Mesenchymal stem cell (in vitro differentiated cells and primary cell): ENCODE measurements at regions not wholly inside any gene's neighbourhood (a gene's known extent, or its start where the extent isn't known, plus 50 kb on each side); places are given as distances from the start of the nearest gene placed in this dataset.

Experiments used
- DNase-seq: peaks from one replicate; pipeline ENCODE4 v3.0.0-alpha.2; 2013
- H2AFZ ChIP-seq: one replicate; pipeline ENCODE4 v1.6.1; 2013; ENCODE audit warnings: low read depth, mild to moderate bottlenecking, control low read depth, inconsistent platforms, low read length, moderate library complexity
- H2AK5ac ChIP-seq: 2 replicates; pipeline ENCODE4 v1.6.1; 2013; ENCODE audit warnings: low read length, moderate library complexity, mild to moderate bottlenecking, inconsistent platforms; ENCODE audit not compliant: severe bottlenecking
- H2BK120ac ChIP-seq: one replicate; pipeline ENCODE4 v1.6.1; 2013; ENCODE audit warnings: low read depth, mild to moderate bottlenecking, inconsistent platforms, low read length, moderate library complexity
- H2BK12ac ChIP-seq, 2 experiments: one replicate each; pipeline ENCODE4 v1.6.1; 2013; ENCODE audit warnings: inconsistent platforms in 2 of 2, low read length in 2 of 2, mild to moderate bottlenecking in 2 of 2, moderate library complexity in 2 of 2, control low read depth in 1 of 2
- H2BK15ac ChIP-seq: one replicate; pipeline ENCODE4 v1.6.1; 2013; ENCODE audit warnings: mild to moderate bottlenecking, low read depth, inconsistent platforms; ENCODE audit not compliant: poor library complexity, severe bottlenecking
- H2BK5ac ChIP-seq: 2 replicates; pipeline ENCODE4 v1.6.1; 2013; ENCODE audit warnings: low read depth, mild to moderate bottlenecking, low read length, control low read depth, inconsistent platforms; ENCODE audit not compliant: poor library complexity, severe bottlenecking
- H3K14ac ChIP-seq, 2 experiments: one replicate each; pipeline ENCODE4 v1.6.1; 2013; ENCODE audit warnings: inconsistent platforms in 2 of 2, low read length in 2 of 2, control low read depth in 1 of 2, mild to moderate bottlenecking in 1 of 2, moderate library complexity in 1 of 2
- H3K18ac ChIP-seq, 2 experiments: one replicate each; pipeline ENCODE4 v1.6.1; 2013; ENCODE audit warnings: inconsistent platforms in 2 of 2, low read length in 2 of 2, control low read depth in 1 of 2, low read depth in 1 of 2, mild to moderate bottlenecking in 1 of 2
- H3K23ac ChIP-seq, 2 experiments: one replicate each; pipeline ENCODE4 v1.6.1; 2013; ENCODE audit warnings: inconsistent platforms in 2 of 2, low read length in 2 of 2, mild to moderate bottlenecking in 2 of 2, moderate library complexity in 2 of 2, control low read depth in 1 of 2
- H3K27ac ChIP-seq: 2 replicates; pipeline ENCODE4 v1.5.1; 2013; ENCODE audit warnings: mild to moderate bottlenecking, moderate library complexity, low read length, control low read depth, inconsistent platforms; ENCODE audit not compliant: poor library complexity, severe bottlenecking
- H3K27me3 ChIP-seq, 2 experiments: 2 replicates each; pipeline versions ENCODE4 v1.6.1 to v1.7.0; 2013; ENCODE audit warnings: low read length in 2 of 2, mild to moderate bottlenecking in 2 of 2, moderate library complexity in 2 of 2, control low read depth in 1 of 2, inconsistent platforms in 1 of 2; ENCODE audit not compliant: control insufficient read depth in 1 of 2, insufficient read depth in 1 of 2
- H3K36me3 ChIP-seq, 2 experiments: 2 replicates each; pipeline versions ENCODE4 v1.6.1 to v1.7.0; 2013; ENCODE audit warnings: low read length in 2 of 2, control low read depth in 1 of 2, inconsistent platforms in 1 of 2, low read depth in 1 of 2, mild to moderate bottlenecking in 1 of 2; ENCODE audit not compliant: insufficient read depth in 2 of 2, control insufficient read depth in 1 of 2
- H3K4ac ChIP-seq, 2 experiments: one replicate each; pipeline ENCODE4 v1.6.1; 2013; ENCODE audit warnings: inconsistent platforms in 2 of 2, low read length in 2 of 2, mild to moderate bottlenecking in 2 of 2, moderate library complexity in 2 of 2, control low read depth in 1 of 2, low read depth in 1 of 2
- H3K4me1 ChIP-seq: 2 replicates; pipeline ENCODE4 v1.6.1; 2013; ENCODE audit warnings: low read depth, low read length, control low read depth; ENCODE audit not compliant: control insufficient read depth, insufficient read depth
- H3K4me2 ChIP-seq: 2 replicates; pipeline ENCODE4 v1.6.1; 2013; ENCODE audit warnings: low read length, mild to moderate bottlenecking, inconsistent platforms; ENCODE audit not compliant: poor library complexity, severe bottlenecking
- H3K4me3 ChIP-seq, 2 experiments: 2 replicates each; pipeline versions ENCODE4 v1.5.1 to v1.7.0; 2013; ENCODE audit warnings: low read length in 2 of 2, mild to moderate bottlenecking in 2 of 2, control low read depth in 1 of 2, low read depth in 1 of 2; ENCODE audit not compliant: insufficient read depth in 1 of 2
- H3K79me1 ChIP-seq: replicated peaks from 2 replicates; pipeline ENCODE4 v1.6.1; 2013; ENCODE audit warnings: mild to moderate bottlenecking, control low read depth, low read length, inconsistent platforms; ENCODE audit not compliant: poor library complexity, severe bottlenecking
- H3K9ac ChIP-seq: 2 replicates; pipeline ENCODE4 v1.7.0; 2013; ENCODE audit warnings: mild to moderate bottlenecking, low read length, moderate library complexity
- H3K9me3 ChIP-seq: 2 replicates; pipeline ENCODE4 v1.7.0; 2013; ENCODE audit warnings: mild to moderate bottlenecking, low read length; ENCODE audit not compliant: control insufficient read depth
- H4K8ac ChIP-seq: one replicate; pipeline ENCODE4 v1.6.1; 2013; ENCODE audit warnings: inconsistent platforms, mild to moderate bottlenecking, low read length, moderate library complexity
- H4K91ac ChIP-seq: one replicate; pipeline ENCODE4 v1.6.1; 2013; ENCODE audit warnings: mild to moderate bottlenecking, low read length, inconsistent platforms
- WGBS: methylation state at CpG from one replicate; pipeline ENCODE4 v1.1.7; 2013; ENCODE audit warnings: mixed read lengths; 5-methylcytosine and 5-hydroxymethylcytosine counted together

DNA sequence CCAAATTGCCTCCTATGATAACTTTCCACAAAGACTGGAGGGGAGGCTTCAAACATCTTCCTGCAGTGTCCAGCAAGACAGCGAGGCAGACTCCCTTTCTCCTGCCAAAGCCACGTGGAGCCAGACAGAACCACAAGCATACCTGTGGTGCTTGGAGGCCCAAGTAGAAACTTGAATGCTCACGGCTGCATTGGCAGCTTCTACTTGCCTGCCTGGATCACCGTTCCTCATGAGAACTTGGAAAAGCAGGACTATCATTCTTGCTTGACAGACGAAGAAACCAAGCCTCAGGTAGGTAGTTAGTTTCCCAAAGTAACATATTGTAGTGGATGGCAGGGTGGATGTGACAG, 216.3 kb upstream of the SFRP2 start:
- H2AK5ac ChIP-seq, result peak overlapping the region; percentile 20
- H2BK12ac ChIP-seq, result peak overlapping the region; percentile 69 to 96
- peak overlapping the region; percentile 99 for H4K91ac ChIP-seq
- peak overlapping the region; percentile 98 for H4K8ac ChIP-seq
- H3K4me2 ChIP-seq, result no peak overlapping the region
- H3K4me3 ChIP-seq, result peak overlapping the region in 1 of 2 experiments; percentile 63
- 30% methylated on average over 5 of the region's 5 CpGs for WGBS
- H2BK15ac ChIP-seq, result no peak overlapping the region
- no peak overlapping the region for H2BK5ac ChIP-seq
- peak overlapping the region in 1 of 2 experiments; percentile 90 for H3K23ac ChIP-seq
- H2AFZ ChIP-seq, result no peak overlapping the region
- no peaks in the 10 kb centered on the region for H3K36me3 ChIP-seq
- H3K27me3 ChIP-seq, result no peaks in the 10 kb centered on the region
- H3K9ac ChIP-seq, result peak overlapping the region; percentile 75
- H3K27ac ChIP-seq, result peak overlapping the region; percentile 59
- no peak for DNase-seq
- H2BK120ac ChIP-seq, result peak overlapping the region; percentile 98
- H3K9me3 ChIP-seq, result no peaks in the 10 kb centered on the region
- no peaks in the 10 kb centered on the region for H3K79me1 ChIP-seq
- peaks cover 6% of the 10 kb centered on the region for H3K4me1 ChIP-seq
- peak overlapping the region in 1 of 2 experiments; percentile 73 for H3K14ac ChIP-seq
- peak overlapping the region; percentile 95 to 100 for H3K4ac ChIP-seq
- peak overlapping the region; percentile 92 to 97 for H3K18ac ChIP-seq

DNA sequence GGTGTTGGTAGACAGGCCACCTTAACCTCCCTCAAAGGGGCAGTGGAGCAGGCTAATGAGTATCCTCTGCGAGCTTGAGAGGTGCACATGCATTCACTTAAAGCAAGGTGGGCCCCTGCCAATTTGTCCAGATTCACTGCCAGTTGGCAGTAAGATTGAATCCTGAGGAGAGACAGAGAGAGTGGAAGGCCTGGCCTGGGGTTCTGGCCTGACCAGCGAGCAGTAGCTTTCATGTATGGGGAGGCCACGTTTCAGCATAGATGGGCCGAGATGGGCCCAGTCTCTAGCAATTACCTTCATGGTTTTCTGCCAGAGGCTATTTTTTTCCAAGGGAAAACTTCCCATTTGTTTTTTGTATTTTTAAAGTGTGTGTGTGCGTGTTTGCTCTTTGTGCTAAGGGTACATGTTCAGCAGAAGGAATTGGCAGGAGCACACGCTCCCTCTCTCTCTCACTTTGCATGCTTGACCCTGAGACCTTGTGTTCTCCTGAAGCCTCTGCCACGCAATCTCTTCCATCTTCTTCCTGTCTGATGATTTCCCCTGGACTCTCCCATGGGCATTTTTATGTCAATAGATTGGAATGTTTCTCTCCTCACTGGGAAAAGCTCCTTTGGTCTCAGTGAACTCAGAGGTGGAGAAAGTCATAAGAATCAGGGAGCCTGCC, 215.8 kb upstream of the SFRP2 start:
- H2BK12ac ChIP-seq, result peak overlapping the region; percentile 60 to 99

DNA sequence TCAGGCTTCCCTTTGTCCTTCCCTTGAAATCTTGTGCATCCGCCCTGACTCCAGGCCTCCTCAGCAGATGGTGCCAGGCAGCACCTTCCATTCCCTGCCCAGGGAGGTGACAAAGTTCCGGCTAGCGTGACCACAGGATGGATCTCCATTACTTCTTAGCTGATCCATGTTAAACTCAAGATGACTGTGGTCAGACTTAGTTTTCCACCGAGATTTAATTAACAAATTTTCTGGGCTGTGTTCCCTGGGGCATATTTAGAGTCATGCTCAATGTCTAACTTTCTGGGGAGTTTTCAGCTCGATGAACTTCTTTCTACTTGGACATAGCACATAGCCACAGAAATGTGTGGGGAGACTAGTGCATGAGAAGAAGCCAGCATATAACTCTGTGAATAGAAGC, 215.1 kb upstream of the SFRP2 start:
- Histone ChIP-seq H3K9ac (peak overlapping the region; percentile 82), H3K36me3 (no peaks in the 10 kb centered on the region), H3K27ac (no peak overlapping the region), H2BK12ac (peak overlapping the region; percentile 60 to 100), H3K4ac (peak overlapping the region; percentile 50 to 100), H3K4me2 (no peak overlapping the region), H2AK5ac (peak overlapping the region; percentile 86), H3K18ac (peak overlapping the region; percentile 97 to 99), H3K27me3 (no peaks in the 10 kb centered on the region), H4K91ac (peak overlapping the region; percentile 81), H2BK15ac (no peak overlapping the region), H2AFZ (no peak overlapping the region), H3K9me3 (no peaks in the 10 kb centered on the region), H2BK120ac (peak overlapping the region; percentile 69), H3K79me1 (no peaks in the 10 kb centered on the region), H4K8ac (peak overlapping the region; percentile 89), H2BK5ac (no peak overlapping the region), H3K4me1 (peaks cover 6% of the 10 kb centered on the region), H3K23ac (no peak overlapping the region), H3K4me3 (no peak overlapping the region), H3K14ac (peak overlapping the region in 1 of 2 experiments; percentile 73)
- DNase-seq, result peak; percentile 32
- 74% methylated on average over 5 of the region's 5 CpGs for WGBS

More for the DNA sequence above, 215.8 kb upstream of the SFRP2 start:
- H3K14ac ChIP-seq, result peak overlapping the region in 1 of 2 experiments; percentile 95
- peak overlapping the region; percentile 99 for H4K91ac ChIP-seq
- H2AK5ac ChIP-seq, result peak overlapping the region; percentile 86
- peak overlapping the region; percentile 89 for H4K8ac ChIP-seq
- H3K4me2 ChIP-seq, result no peak overlapping the region
- 51% methylated on average over 4 of the region's 7 CpGs for WGBS
- peak overlapping the region; percentile 59 for H3K27ac ChIP-seq
- H3K36me3 ChIP-seq, result no peaks in the 10 kb centered on the region
- H2BK15ac ChIP-seq, result peak overlapping the region; percentile 56
- peak; percentile 99 for DNase-seq
- peak overlapping the region in 1 of 2 experiments; percentile 98 for H3K23ac ChIP-seq
- peak overlapping the region in 1 of 2 experiments; percentile 63 for H3K4me3 ChIP-seq
- no peak overlapping the region for H2BK5ac ChIP-seq
- peaks cover 6% of the 10 kb centered on the region for H3K4me1 ChIP-seq
- H3K9ac ChIP-seq, result peak overlapping the region; percentile 82
- H3K4ac ChIP-seq, result peak overlapping the region; percentile 95 to 100
- no peaks in the 10 kb centered on the region for H3K79me1 ChIP-seq
- H2AFZ ChIP-seq, result no peak overlapping the region
- peak overlapping the region; percentile 97 to 99 for H3K18ac ChIP-seq
- H2BK120ac ChIP-seq, result peak overlapping the region; percentile 98
- H3K27me3 ChIP-seq, result no peaks in the 10 kb centered on the region
- no peaks in the 10 kb centered on the region for H3K9me3 ChIP-seq

DNA sequence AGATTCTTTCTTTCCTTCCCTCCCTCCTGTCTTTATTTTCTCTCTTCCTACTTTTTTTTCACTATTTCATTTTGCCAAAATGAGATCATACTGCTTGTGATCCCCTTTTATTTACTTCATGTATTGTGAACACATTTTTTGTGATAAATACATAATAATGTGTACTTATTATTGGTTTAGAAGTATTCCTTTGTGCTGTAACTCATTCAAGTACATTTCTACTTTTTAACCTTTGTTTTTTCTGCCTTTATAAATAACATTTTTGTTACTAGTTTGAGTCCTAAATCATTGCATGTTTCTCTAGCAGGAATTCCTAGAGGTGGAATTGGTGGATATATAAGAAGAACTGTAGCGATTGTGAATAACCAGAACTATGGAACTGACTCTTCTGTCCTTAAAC, 214.5 kb upstream of the SFRP2 start:
- no peak overlapping the region for H3K4me3 ChIP-seq
- no peak overlapping the region for H2BK120ac ChIP-seq
- H3K14ac ChIP-seq, result no peak overlapping the region
- no peak overlapping the region for H2AK5ac ChIP-seq
- no peak overlapping the region for H3K27ac ChIP-seq
- no peaks in the 10 kb centered on the region for H3K27me3 ChIP-seq
- no peak overlapping the region for H2BK5ac ChIP-seq
- H2BK12ac ChIP-seq, result no peak overlapping the region
- no peaks in the 10 kb centered on the region for H3K9me3 ChIP-seq
- no peaks in the 10 kb centered on the region for H3K79me1 ChIP-seq
- peaks cover 6% of the 10 kb centered on the region for H3K4me1 ChIP-seq
- no peak overlapping the region for H3K4me2 ChIP-seq
- no peak overlapping the region for H3K4ac ChIP-seq
- no peak for DNase-seq
- no peak overlapping the region for H3K23ac ChIP-seq
- H4K8ac ChIP-seq, result no peak overlapping the region
- WGBS, result 92% methylated on average over 1 of the region's 1 CpG
- no peaks in the 10 kb centered on the region for H3K36me3 ChIP-seq
- peak overlapping the region; percentile 69 to 97 for H3K18ac ChIP-seq
- H2AFZ ChIP-seq, result no peak overlapping the region
- H3K9ac ChIP-seq, result no peak overlapping the region
- H2BK15ac ChIP-seq, result no peak overlapping the region
- H4K91ac ChIP-seq, result peak overlapping the region; percentile 55
